ENCODE measurements at regions not wholly inside any gene's neighbourhood (a gene's known extent, or its start where the extent isn't known, plus 50 kb on each side); places are given as distances from the start of the nearest gene placed in this dataset.

GRCh38 chr14:97282210-97283004 is 485.2 kb downstream of the VRK1 start:
- H3K4me1 ChIP-seq (replicated peaks) = no peaks in the 10 kb centered on the region
- no peaks in the 10 kb centered on the region for H3K27me3 ChIP-seq (replicated peaks; ENCODE audit: insufficient read depth)
- intact Hi-C loops (cut with DNase I) = no loop called here
- no peak for TF ChIP-seq POLR2AphosphoS5 (IDR thresholded peaks at IDR 0.05)
- DNase-seq (ENCODE audit: low spot score) = no peak
- H3K9me3 ChIP-seq = no peaks in the 10 kb centered on the region
- no peak overlapping the region for H3K27ac ChIP-seq
- H3K4me3 ChIP-seq = no peak overlapping the region
- no peaks in the 10 kb centered on the region for H3K36me3 ChIP-seq
- WGBS = 70% methylated on average over 7 of the region's 7 CpGs

DNA sequence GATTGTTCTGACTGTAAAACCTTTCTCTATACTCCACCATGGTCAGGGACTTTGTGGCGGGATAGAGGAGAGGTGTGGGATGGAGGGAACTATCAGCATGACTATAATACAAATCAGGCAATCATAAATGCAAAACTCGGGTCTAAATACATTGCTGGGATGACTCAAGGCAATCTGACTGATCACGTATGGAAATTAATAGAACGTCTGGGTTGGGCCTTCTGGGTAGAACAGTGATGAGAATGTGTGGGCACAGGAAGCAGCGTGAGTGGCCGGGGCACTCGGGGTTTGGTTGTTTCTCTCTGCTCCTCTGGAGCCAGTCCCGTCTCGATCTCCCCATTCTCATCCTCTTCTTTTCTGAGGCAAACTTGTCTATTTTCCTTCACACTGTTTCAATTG is 485.8 kb downstream of the VRK1 start:
- Histone ChIP-seq H3K27me3 (replicated peaks; ENCODE audit: insufficient read depth) (no peaks in the 10 kb centered on the region), H3K4me3 (no peak overlapping the region), H3K4me1 (replicated peaks) (no peaks in the 10 kb centered on the region), H3K36me3 (no peaks in the 10 kb centered on the region), H3K27ac (no peak overlapping the region), H3K9me3 (no peaks in the 10 kb centered on the region)
- WGBS = 85% methylated on average over 9 of the region's 9 CpGs
- TF ChIP-seq POLR2A (IDR thresholded peaks at IDR 0.05) = no peak
- TF ChIP-seq CTCF (IDR thresholded peaks at IDR 0.05) = no peak
- no peak for TF ChIP-seq POLR2AphosphoS5 (IDR thresholded peaks at IDR 0.05)
- intact Hi-C loops (cut with DNase I) = no loop called here
- DNase-seq (ENCODE audit: low spot score) = no peak

DNA sequence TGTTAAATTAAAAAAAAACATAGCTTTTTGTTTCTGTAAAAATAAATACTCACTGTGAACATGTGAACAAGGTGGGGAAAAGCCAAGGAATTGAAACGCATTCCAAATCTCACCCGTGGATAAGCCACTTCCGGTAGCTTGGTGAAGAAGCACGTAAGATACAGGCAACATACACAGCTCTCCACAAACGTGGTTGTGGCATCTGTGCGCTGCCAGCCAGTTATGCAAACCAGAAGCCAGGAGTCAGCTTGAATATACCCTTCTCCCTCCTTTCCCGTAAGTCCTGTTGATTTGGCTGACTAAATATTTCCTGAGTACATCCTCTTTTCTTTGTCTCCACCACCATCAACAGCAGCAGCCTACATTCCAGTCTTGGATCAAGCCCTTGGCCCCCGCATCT is 486.2 kb downstream of the VRK1 start:
- no peaks in the 10 kb centered on the region for H3K4me1 ChIP-seq (replicated peaks)
- H3K9me3 ChIP-seq = no peaks in the 10 kb centered on the region
- H3K27me3 ChIP-seq (replicated peaks; ENCODE audit: insufficient read depth) = no peaks in the 10 kb centered on the region
- TF ChIP-seq POLR2AphosphoS5 (IDR thresholded peaks at IDR 0.05) (no peak), CTCF (IDR thresholded peaks at IDR 0.05) (no peak), POLR2A (IDR thresholded peaks at IDR 0.05) (no peak)
- DNase-seq (ENCODE audit: low spot score) = no peak
- H3K36me3 ChIP-seq = no peaks in the 10 kb centered on the region
- H3K27ac ChIP-seq = no peak overlapping the region
- 73% methylated on average over 8 of the region's 8 CpGs for WGBS
- intact Hi-C loops (cut with DNase I) = no loop called here
- no peak overlapping the region for H3K4me3 ChIP-seq

GRCh38 chr14:97283841-97284240 is 486.7 kb downstream of the VRK1 start:
- no peak for TF ChIP-seq POLR2A (IDR thresholded peaks at IDR 0.05)
- no peak for TF ChIP-seq CTCF (IDR thresholded peaks at IDR 0.05)
- no peak for TF ChIP-seq POLR2AphosphoS5 (IDR thresholded peaks at IDR 0.05)

GRCh38 chr14:97287956-97288355 is 490.8 kb downstream of the VRK1 start:
- intact Hi-C loops (cut with DNase I) = no loop called here
- Histone ChIP-seq H3K4me3 (no peak overlapping the region), H3K27ac (no peak overlapping the region), H3K36me3 (no peaks in the 10 kb centered on the region), H3K4me1 (replicated peaks) (no peaks in the 10 kb centered on the region), H3K9me3 (no peaks in the 10 kb centered on the region), H3K27me3 (replicated peaks; ENCODE audit: insufficient read depth) (no peaks in the 10 kb centered on the region)
- TF ChIP-seq POLR2AphosphoS5 (IDR thresholded peaks at IDR 0.05) = no peak
- TF ChIP-seq CTCF (IDR thresholded peaks at IDR 0.05) = no peak
- TF ChIP-seq POLR2A (IDR thresholded peaks at IDR 0.05) = no peak
- 92% methylated on average over 1 of the region's 1 CpG for WGBS
- no peak for DNase-seq (ENCODE audit: low spot score)

More at GRCh38 chr14:97283841-97284240, 486.7 kb downstream of the VRK1 start:
- H3K27me3 ChIP-seq (replicated peaks; ENCODE audit: insufficient read depth) = no peaks in the 10 kb centered on the region
- no peaks in the 10 kb centered on the region for H3K9me3 ChIP-seq
- no peak overlapping the region for H3K4me3 ChIP-seq
- 83% methylated on average over 6 of the region's 6 CpGs for WGBS
- H3K4me1 ChIP-seq (replicated peaks) = no peaks in the 10 kb centered on the region
- intact Hi-C loops (cut with DNase I) = no loop called here
- H3K36me3 ChIP-seq = no peaks in the 10 kb centered on the region
- no peak for DNase-seq (ENCODE audit: low spot score)
- H3K27ac ChIP-seq = no peak overlapping the region

All from prostate gland (tissue), 2 donors.